Right lobe of liver (tissue), 4 donors: ENCODE measurements at regions not wholly inside any gene's neighbourhood (a gene's known extent, or its start where the extent isn't known, plus 50 kb on each side); places are given as distances from the start of the nearest gene placed in this dataset.

Experiments used
- POLR2A ChIP-seq: fragments of 450-650 bp; IDR thresholded peaks from one replicate; pipeline ENCODE4 v1.6.1; 2017; ENCODE audit warnings: antibody characterized with exemption, mild to moderate bottlenecking
- TF ChIP-seq, protein P1 (sequence below), 4 donors: fragments of 200-600 bp in 3 of 4; fragments of 450-650 bp in 1 of 4; IDR thresholded peaks; one replicate each; pipeline versions ENCODE4 v1.5.1 to v1.8.0; 2016 to 2022; ENCODE audit warnings: antibody characterized with exemption in 4 of 4, mild to moderate bottlenecking in 2 of 4
- donor health status: DM: no; HTN: no; CAD: no.
- donor health status: DM: no; HTN: no; CAD: no.
- donor health status: DM: no; HTN: yes; CAD: no.

DNA sequence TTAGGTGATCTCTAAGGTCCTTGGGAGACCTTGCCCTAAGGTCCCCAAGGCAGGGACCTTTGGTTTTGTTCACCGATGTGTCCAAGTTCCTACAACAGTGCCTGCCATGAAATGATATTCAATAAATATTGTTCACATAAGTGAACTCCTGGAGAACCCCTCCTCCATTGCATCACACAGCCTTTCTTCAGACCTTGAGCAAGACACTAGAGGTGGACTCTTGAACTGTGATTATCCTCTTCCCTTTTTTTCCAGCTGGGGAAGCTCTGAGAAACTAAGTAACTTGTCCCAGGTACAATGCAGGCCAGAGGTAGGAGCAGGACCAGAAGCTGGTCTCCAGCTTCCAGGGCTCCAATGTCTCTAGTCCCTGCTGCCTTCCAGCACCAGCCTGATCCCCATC is 76.6 kb upstream of the LMO1 start:
- TF ChIP-seq, protein P1, sequence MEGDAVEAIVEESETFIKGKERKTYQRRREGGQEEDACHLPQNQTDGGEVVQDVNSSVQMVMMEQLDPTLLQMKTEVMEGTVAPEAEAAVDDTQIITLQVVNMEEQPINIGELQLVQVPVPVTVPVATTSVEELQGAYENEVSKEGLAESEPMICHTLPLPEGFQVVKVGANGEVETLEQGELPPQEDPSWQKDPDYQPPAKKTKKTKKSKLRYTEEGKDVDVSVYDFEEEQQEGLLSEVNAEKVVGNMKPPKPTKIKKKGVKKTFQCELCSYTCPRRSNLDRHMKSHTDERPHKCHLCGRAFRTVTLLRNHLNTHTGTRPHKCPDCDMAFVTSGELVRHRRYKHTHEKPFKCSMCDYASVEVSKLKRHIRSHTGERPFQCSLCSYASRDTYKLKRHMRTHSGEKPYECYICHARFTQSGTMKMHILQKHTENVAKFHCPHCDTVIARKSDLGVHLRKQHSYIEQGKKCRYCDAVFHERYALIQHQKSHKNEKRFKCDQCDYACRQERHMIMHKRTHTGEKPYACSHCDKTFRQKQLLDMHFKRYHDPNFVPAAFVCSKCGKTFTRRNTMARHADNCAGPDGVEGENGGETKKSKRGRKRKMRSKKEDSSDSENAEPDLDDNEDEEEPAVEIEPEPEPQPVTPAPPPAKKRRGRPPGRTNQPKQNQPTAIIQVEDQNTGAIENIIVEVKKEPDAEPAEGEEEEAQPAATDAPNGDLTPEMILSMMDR (IDR thresholded peaks at IDR 0.05), result no peak
- no peak for TF ChIP-seq POLR2A
